H1 (cell line): ENCODE measurements at regions not wholly inside any gene's neighbourhood (a gene's known extent, or its start where the extent isn't known, plus 50 kb on each side); places are given as distances from the start of the nearest gene placed in this dataset.
A peak's percentile ranks its signal among the peaks of the same experiment; 100 is the strongest.

Experiments used
- CTCF ChIA-PET: fragments of 300-600 bp; sonication (Branson Sonifier 250); formaldehyde crosslinking; loops from one replicate; lab custom pipeline; 2021; ENCODE audit not compliant: partially characterized antibody; lab: Charles Lee
- POLR2A ChIA-PET: fragments of 300-600 bp; sonication (Branson Sonifier 250); formaldehyde crosslinking; loops from one replicate; lab custom pipeline; 2021; ENCODE audit warnings: inconsistent platforms; ENCODE audit not compliant: partially characterized antibody; lab: Charles Lee
- DNase-seq, 2 experiments: peaks; one replicate each; pipeline versions ENCODE4 v3.0.0 to v3.0.0-alpha.2; 2010 to 2022; ENCODE audit warnings: low spot score in 2 of 2, low read depth in 1 of 2, mixed read lengths in 1 of 2
- FAIRE-seq: peaks from 2 replicates; lab custom pipeline; 2011; peaks lifted over from hg19 to GRCh38; lab: Jason Lieb, UNC
- H2AFZ ChIP-seq: 2 replicates; pipeline ENCODE4 v1.8.1; 2012; ENCODE audit warnings: low read length, inconsistent platforms
- H2AK5ac ChIP-seq: 2 replicates; pipeline ENCODE4 v1.6.1; 2013; ENCODE audit warnings: low read depth, low read length
- H2BK120ac ChIP-seq: replicated peaks from 2 replicates; pipeline ENCODE3; 2013; ENCODE audit warnings: low read depth, low read length, inconsistent platforms
- H2BK12ac ChIP-seq: 2 replicates; pipeline ENCODE4 v1.6.1; 2013; ENCODE audit warnings: low read depth, low read length
- H2BK15ac ChIP-seq: 2 replicates; pipeline ENCODE4 v1.6.1; 2013; ENCODE audit warnings: low read length
- H2BK20ac ChIP-seq: 2 replicates; pipeline ENCODE4 v1.6.1; 2013; ENCODE audit warnings: low read length
- H2BK5ac ChIP-seq: 2 replicates; pipeline ENCODE4 v1.6.1; 2013; ENCODE audit warnings: low read depth, low read length
- H3K14ac ChIP-seq: 2 replicates; pipeline ENCODE4 v1.6.1; 2013; ENCODE audit warnings: inconsistent platforms; ENCODE audit not compliant: insufficient read length
- H3K18ac ChIP-seq: 2 replicates; pipeline ENCODE4 v1.6.1; 2013; ENCODE audit warnings: low read length; ENCODE audit errors: extremely low read depth
- H3K23ac ChIP-seq: 2 replicates; pipeline ENCODE4 v1.6.1; 2013; ENCODE audit warnings: inconsistent platforms; ENCODE audit not compliant: insufficient read length
- H3K23me2 ChIP-seq: 2 replicates; pipeline ENCODE4 v1.6.1; 2013; ENCODE audit warnings: low read depth, low read length
- H3K27ac ChIP-seq: 2 replicates; pipeline ENCODE4 v1.6.1; 2011; ENCODE audit warnings: low read depth, low read length, inconsistent platforms
- H3K27me3 ChIP-seq, 4 experiments: replicated peaks in 1 of 4; 1 replicate in 1 of 4; 2 replicates in 3 of 4; pipeline versions ENCODE4 v1.6.1 to v1.8.1; 2011 to 2013; ENCODE audit warnings: low read length in 3 of 4, mild to moderate bottlenecking in 3 of 4, inconsistent platforms in 2 of 4, mixed read lengths in 2 of 4, moderate library complexity in 1 of 4; ENCODE audit not compliant: control insufficient read depth in 3 of 4, insufficient read depth in 3 of 4; ENCODE audit errors: extremely low read depth in 1 of 4
- H3K36me3 ChIP-seq, 4 experiments: 2 replicates each; pipeline versions ENCODE4 v1.6.1 to v1.8.1; 2011 to 2013; ENCODE audit warnings: mild to moderate bottlenecking in 4 of 4, low read length in 3 of 4, moderate library complexity in 2 of 4, control low read depth in 1 of 4, inconsistent platforms in 1 of 4; ENCODE audit not compliant: insufficient read depth in 4 of 4, control insufficient read depth in 2 of 4
- H3K4ac ChIP-seq: replicated peaks from 2 replicates; pipeline ENCODE3; 2013; ENCODE audit warnings: low read length, low read depth, mixed read lengths, inconsistent platforms; ENCODE audit not compliant: insufficient read length
- H3K4me1 ChIP-seq, 4 experiments: replicated peaks in 1 of 4; 1 replicate in 1 of 4; 2 replicates in 3 of 4; pipeline versions ENCODE4 v1.6.1 to v1.8.1; 2011 to 2013; ENCODE audit warnings: low read length in 3 of 4, inconsistent platforms in 2 of 4, mixed read lengths in 1 of 4; ENCODE audit not compliant: insufficient read depth in 4 of 4, control insufficient read depth in 3 of 4
- H3K4me2 ChIP-seq, 2 experiments: 2 replicates each; pipeline versions ENCODE4 v1.6.1 to v1.8.1; 2011 to 2013; ENCODE audit warnings: low read depth in 2 of 2, low read length in 2 of 2, control low read depth in 1 of 2, inconsistent platforms in 1 of 2, mild to moderate bottlenecking in 1 of 2; ENCODE audit not compliant: insufficient read depth in 1 of 2
- H3K4me3 ChIP-seq, 4 experiments: fragments of 200-600, 300-600 bp in 1 of 4; sonication (generic), shearing (Covaris generic), sonication (Bioruptor Twin) in 1 of 4; 2 replicates each; pipeline versions ENCODE4 v1.5.1 to v1.8.1; 2011 to 2016; ENCODE audit warnings: low read length in 4 of 4, low read depth in 3 of 4, control low read depth in 2 of 4, inconsistent platforms in 2 of 4, mild to moderate bottlenecking in 2 of 4, mixed read lengths in 1 of 4, moderate library complexity in 1 of 4; ENCODE audit not compliant: insufficient read depth in 2 of 4; ENCODE audit errors: extremely low read depth in 1 of 4
- H3K56ac ChIP-seq: replicated peaks from 2 replicates; pipeline ENCODE3; 2013; ENCODE audit warnings: low read depth, mild to moderate bottlenecking, mixed read lengths, low read length, inconsistent platforms; ENCODE audit not compliant: insufficient read length
- H3K79me1 ChIP-seq: 2 replicates; pipeline ENCODE4 v1.6.1; 2013; ENCODE audit warnings: low read depth, low read length, control low read depth
- H3K79me2 ChIP-seq, 2 experiments: 2 replicates each; pipeline versions ENCODE4 v1.6.1 to v1.8.1; 2012 to 2013; ENCODE audit warnings: low read length in 2 of 2, mild to moderate bottlenecking in 2 of 2, inconsistent platforms in 1 of 2; ENCODE audit not compliant: insufficient read depth in 2 of 2, control insufficient read depth in 1 of 2
- H3K9ac ChIP-seq, 4 experiments: replicated peaks in 1 of 4; 1 replicate in 1 of 4; 2 replicates in 3 of 4; pipeline versions ENCODE4 v1.6.1 to v1.8.1; 2011 to 2013; ENCODE audit warnings: low read depth in 3 of 4, low read length in 3 of 4, control low read depth in 2 of 4, mild to moderate bottlenecking in 2 of 4, moderate library complexity in 2 of 4, inconsistent platforms in 1 of 4; ENCODE audit errors: extremely low read depth in 1 of 4
- H3K9me3 ChIP-seq, 2 experiments: 2 replicates each; pipeline versions ENCODE4 v1.6.1 to v1.8.1; 2012 to 2013; ENCODE audit warnings: mild to moderate bottlenecking in 2 of 2, moderate library complexity in 2 of 2, control low read depth in 1 of 2, inconsistent platforms in 1 of 2, low read depth in 1 of 2, low read length in 1 of 2, mixed read lengths in 1 of 2; ENCODE audit not compliant: insufficient read depth in 2 of 2
- H4K20me1 ChIP-seq, 2 experiments: replicated peaks in 1 of 2; 2 replicates each; pipeline versions ENCODE3 to v1.8.1; 2011 to 2013; ENCODE audit warnings: inconsistent platforms in 2 of 2, low read length in 2 of 2, mild to moderate bottlenecking in 1 of 2; ENCODE audit not compliant: insufficient read depth in 2 of 2, control insufficient read depth in 1 of 2
- H4K5ac ChIP-seq: 2 replicates; pipeline ENCODE4 v1.6.1; 2013; ENCODE audit warnings: low read length, low read depth, mixed read lengths, inconsistent platforms; ENCODE audit not compliant: insufficient read length
- H4K8ac ChIP-seq: 2 replicates; pipeline ENCODE4 v1.8.0; 2013; ENCODE audit warnings: mild to moderate bottlenecking, moderate library complexity, low read length, inconsistent platforms; ENCODE audit not compliant: insufficient read depth; ENCODE audit errors: extremely low read depth
- H4K91ac ChIP-seq: replicated peaks from 2 replicates; pipeline ENCODE3; 2013; ENCODE audit warnings: low read length, mixed read lengths, inconsistent platforms; ENCODE audit not compliant: insufficient read length
- E2F6 ChIP-seq: IDR thresholded peaks from 2 replicates; pipeline ENCODE4 v1.6.1; 2012; ENCODE audit warnings: inconsistent platforms
- GABPA ChIP-seq: IDR thresholded peaks from 2 replicates; pipeline ENCODE4 v1.6.1; 2011; ENCODE audit warnings: mild to moderate bottlenecking, low read length, moderate library complexity, borderline replicate concordance; ENCODE audit not compliant: insufficient read depth
- USF2 ChIP-seq: IDR thresholded peaks from 2 replicates; pipeline ENCODE4 v1.6.1; 2011; ENCODE audit warnings: low read length, improper control_type of control experiment
- WGBS, 2 experiments: shearing (Covaris generic) in 1 of 2; methylation state at CpG; one replicate each; pipeline versions ENCODE4 v1.1.6 to v1.1.7; 2013 to 2015; ENCODE audit warnings: low lambda C conversion rate in 2 of 2, mixed read lengths in 2 of 2, inconsistent platforms in 1 of 2, low coverage in 1 of 2, missing lambda C conversion rate in 1 of 2; ENCODE audit not compliant: insufficient replicate concordance in 2 of 2, insufficient coverage in 1 of 2, insufficient read length in 1 of 2; ENCODE audit errors: extremely low coverage in 1 of 2, missing lambda C conversion rate in 1 of 2; 5-methylcytosine and 5-hydroxymethylcytosine counted together

- no peaks in the 10 kb centered on the region for H3K36me3 ChIP-seq
- H3K9ac ChIP-seq, result no peak overlapping the region
- H2BK5ac ChIP-seq, result no peak overlapping the region
- H3K4ac ChIP-seq, result no peak overlapping the region
- no peak overlapping the region for H2AK5ac ChIP-seq
- no peak overlapping the region for H3K4me3 ChIP-seq
- H4K91ac ChIP-seq, result peak overlapping the region; percentile 46
- no peak overlapping the region for H3K18ac ChIP-seq
- no peak overlapping the region for H4K5ac ChIP-seq
- H3K14ac ChIP-seq, result no peak overlapping the region
- ChIA-PET POLR2A (no interaction called here), CTCF (interaction anchor here (1.0 to 6.7 kb wide), 2 partner anchors 14 to 19 kb away, joined by 3 to 43 read pairs; no protein-coding TSS in a partner anchor)
- no peak overlapping the region for H2BK15ac ChIP-seq
- peaks cover 6 to 19% (median 14%) of the 10 kb centered on the region in 4 experiments for H3K4me1 ChIP-seq
- no peak overlapping the region for H3K4me2 ChIP-seq
- no peak overlapping the region for H3K56ac ChIP-seq
- H2AFZ ChIP-seq, result no peak overlapping the region
- no peak overlapping the region; the same call in 1 of the 2 replicates for H2BK12ac ChIP-seq
- DNase-seq (no peak), FAIRE-seq (no peak)
- H3K23me2 ChIP-seq, result no peaks in the 10 kb centered on the region
- H3K27me3 ChIP-seq, result no peaks in the 10 kb centered on the region; a peak in 1 of 7 replicates
- no peaks in the 10 kb centered on the region for H3K79me2 ChIP-seq
- H4K20me1 ChIP-seq, result no peaks in the 10 kb centered on the region
- no peak overlapping the region for H2BK20ac ChIP-seq
- no peak overlapping the region for H2BK120ac ChIP-seq
- no peak overlapping the region for H3K23ac ChIP-seq
- WGBS, 2 experiments, result 68% methylated on average over 4 of the region's 4 CpGs; no CpG with 5 or more reads in 1 of the 2 experiments
- H3K27ac ChIP-seq, result no peak overlapping the region
- H3K9me3 ChIP-seq, result no peaks in the 10 kb centered on the region
- H4K8ac ChIP-seq, result 0 out of 2 replicates have a peak overlapping the region, but pooled peaks have one; percentile 3
- no peak for TF ChIP-seq USF2
- TF ChIP-seq GABPA, result no peak
- no peak for TF ChIP-seq E2F6
- H3K79me1 ChIP-seq, result no peaks in the 10 kb centered on the region
Observed at GRCh38 chr3:127394031-127394430, 106.2 kb upstream of the PRR20G start.
